GM21786 (cell line): ENCODE measurements at regions not wholly inside any gene's neighbourhood (a gene's known extent, or its start where the extent isn't known, plus 50 kb on each side); places are given as distances from the start of the nearest gene placed in this dataset.
"Not testable (repeated sequence)": the region's sequence is repeated elsewhere in the genome, so short reads cannot be mapped to it uniquely, and the experiment has no call there.

ENCODE experiments used
- ATAC-seq: cut with Tn5 transposase; IDR thresholded peaks from one replicate; pipeline ENCODE4 v1.9.1; 2021; ENCODE audit not compliant: unreplicated experiment

- no peak for ATAC-seq
Measured at GRCh38 chr4:83931659-83932438, 395.9 kb downstream of the GPAT3 start.

- no peak for ATAC-seq
Measured at GRCh38 chr4:83929550-83929949, 393.6 kb downstream of the GPAT3 start.

- ATAC-seq, result no peak
Measured at GRCh38 chr4:83926950-83927349, 391.0 kb downstream of the GPAT3 start.

GRCh38 chr4:83923341-83923740, 387.4 kb downstream of the GPAT3 start:
- no peak for ATAC-seq

- no peak for ATAC-seq
Measured at GRCh38 chr4:83922402-83922801, 386.5 kb downstream of the GPAT3 start.

- ATAC-seq, result no peak
Measured at GRCh38 chr4:83921124-83921523, 385.2 kb downstream of the GPAT3 start.

- ATAC-seq, result no peak
Measured at GRCh38 chr4:83920375-83920774, 384.5 kb downstream of the GPAT3 start.

GRCh38 chr4:83917572-83917971, 381.7 kb downstream of the GPAT3 start:
- no peak for ATAC-seq

- no peak for ATAC-seq
Measured at GRCh38 chr4:83910693-83911092, 374.8 kb downstream of the GPAT3 start.

GRCh38 chr4:83906561-83906960, 370.7 kb downstream of the GPAT3 start:
- ATAC-seq, result no peak

GRCh38 chr4:83905952-83906351, 370.0 kb downstream of the GPAT3 start:
- no peak for ATAC-seq

- ATAC-seq, result not testable (repeated sequence)
Measured at GRCh38 chr4:83903740-83904139, 367.8 kb downstream of the GPAT3 start.

GRCh38 chr4:83894831-83895230, 358.9 kb downstream of the GPAT3 start:
- no peak for ATAC-seq

- ATAC-seq, result no peak
Measured at GRCh38 chr4:83890816-83891215, 354.9 kb downstream of the GPAT3 start.

- no peak for ATAC-seq
Measured at GRCh38 chr4:83890231-83890630, 354.3 kb downstream of the GPAT3 start.

- ATAC-seq, result no peak
Measured at GRCh38 chr4:83889802-83890201, 353.9 kb downstream of the GPAT3 start.

- ATAC-seq, result no peak
Measured at GRCh38 chr4:83885256-83886182, 349.6 kb downstream of the GPAT3 start.

GRCh38 chr4:83876047-83876446, 340.1 kb downstream of the GPAT3 start:
- ATAC-seq, result no peak

- ATAC-seq, result no peak
Measured at GRCh38 chr4:83875437-83875836, 339.5 kb downstream of the GPAT3 start.

- ATAC-seq, result no peak
Measured at GRCh38 chr4:83873996-83874395, 338.1 kb downstream of the GPAT3 start.

GRCh38 chr4:83870328-83870950, 334.5 kb downstream of the GPAT3 start:
- ATAC-seq, result no peak
